Fibroblast of villous mesenchyme (primary cell): ENCODE measurements at regions not wholly inside any gene's neighbourhood (a gene's known extent, or its start where the extent isn't known, plus 50 kb on each side); places are given as distances from the start of the nearest gene placed in this dataset.

Experiments
- DNase-seq: peaks from one replicate; pipeline ENCODE4 v3.0.0-alpha.2; 2010; ENCODE audit warnings: low read depth
- H3K4me3 ChIP-seq: 2 replicates; pipeline ENCODE4 v1.5.1; 2011; ENCODE audit warnings: low read depth, mild to moderate bottlenecking, low read length
- CTCF ChIP-seq: IDR thresholded peaks from 2 replicates; pipeline ENCODE4 v1.5.1; 2012; ENCODE audit warnings: low read depth, mild to moderate bottlenecking, low read length; ENCODE audit not compliant: insufficient read depth

GRCh38 chr2:22397847-22398246 lies 987.1 kb upstream of the KLHL29 start:
- no peak for TF ChIP-seq CTCF
- DNase-seq: no peak
- H3K4me3 ChIP-seq: no peak overlapping the region

GRCh38 chr2:22403748-22404147 lies 981.2 kb upstream of the KLHL29 start:
- no peak for TF ChIP-seq CTCF
- H3K4me3 ChIP-seq: no peak overlapping the region
- DNase-seq: no peak

- no peak for TF ChIP-seq CTCF
- no peak overlapping the region for H3K4me3 ChIP-seq
- DNase-seq: no peak
These were observed 978.4 kb upstream of the KLHL29 start for GRCh38 chr2:22406625-22407024.

GRCh38 chr2:22420076-22420475 lies 964.9 kb upstream of the KLHL29 start:
- H3K4me3 ChIP-seq: no peak overlapping the region
- no peak for TF ChIP-seq CTCF

GRCh38 chr2:22442051-22442450 lies 942.9 kb upstream of the KLHL29 start:
- H3K4me3 ChIP-seq: no peak overlapping the region
- no peak for TF ChIP-seq CTCF
- DNase-seq: no peak

More at GRCh38 chr2:22420076-22420475, 964.9 kb upstream of the KLHL29 start:
- no peak for DNase-seq

- DNase-seq: no peak
- no peak overlapping the region for H3K4me3 ChIP-seq
- no peak for TF ChIP-seq CTCF
These were observed 940.7 kb upstream of the KLHL29 start for GRCh38 chr2:22444281-22444680.

GRCh38 chr2:22449696-22450095 lies 935.3 kb upstream of the KLHL29 start:
- no peak for TF ChIP-seq CTCF
- no peak for DNase-seq
- no peak overlapping the region for H3K4me3 ChIP-seq
